Thyroid gland (tissue), 4 donors: ENCODE measurements at regions not wholly inside any gene's neighbourhood (a gene's known extent, or its start where the extent isn't known, plus 50 kb on each side); places are given as distances from the start of the nearest gene placed in this dataset.
"Not testable (repeated sequence)": the region's sequence is repeated elsewhere in the genome, so short reads cannot be mapped to it uniquely, and the experiment has no call there.

Source experiments
- DNase-seq, 2 donors: peaks; one replicate each; pipeline ENCODE4 v3.0.0-alpha.2; 2019
- H3K27ac ChIP-seq, 3 donors: fragments of 200-600 bp; sonication (generic); 1 replicate in 2 of 3; 2 replicates in 1 of 3; pipeline ENCODE4 v1.5.1; 2016 to 2019; ENCODE audit warnings: mild to moderate bottlenecking in 1 of 3, moderate library complexity in 1 of 3
- H3K27me3 ChIP-seq: fragments of 200-600 bp; sonication (generic); one replicate; pipeline ENCODE4 v1.5.1; 2019
- H3K36me3 ChIP-seq, 2 donors: fragments of 200-600 bp; sonication (generic); one replicate each; pipeline ENCODE4 v1.5.1; 2016 to 2019
- H3K4me1 ChIP-seq, 2 donors: fragments of 200-600 bp; sonication (generic); one replicate each; pipeline ENCODE4 v1.5.1; 2017 to 2019
- H3K4me3 ChIP-seq, 3 donors: fragments of 200-600 bp; sonication (generic); replicated peaks in 1 of 3; 1 replicate in 2 of 3; 2 replicates in 1 of 3; pipeline ENCODE4 v1.5.1; 2016; ENCODE audit warnings: mild to moderate bottlenecking in 1 of 3
- H3K9me3 ChIP-seq: fragments of 200-600 bp; sonication (generic); one replicate; pipeline ENCODE4 v1.5.1; 2017
- CTCF ChIP-seq, 6 experiments: fragments of 200-600 bp in 3 of 6; fragments of 450-650 bp in 3 of 6; sonication (generic) in 3 of 6; IDR thresholded peaks; one replicate each; pipeline ENCODE4 v1.5.1; 2016 to 2019; ENCODE audit warnings: antibody characterized with exemption in 6 of 6, mild to moderate bottlenecking in 2 of 6, inconsistent platforms in 1 of 6, moderate library complexity in 1 of 6
- POLR2A ChIP-seq, 2 donors: fragments of 450-650 bp; IDR thresholded peaks; one replicate each; pipeline ENCODE4 v1.6.1; 2017; ENCODE audit warnings: antibody characterized with exemption in 2 of 2, mild to moderate bottlenecking in 2 of 2, moderate library complexity in 1 of 2
- WGBS, 2 donors: methylation state at CpG; one replicate each; pipeline ENCODE4 v1.1.5; 2017; 5-methylcytosine and 5-hydroxymethylcytosine counted together
- intact Hi-C: fragments of 100-400 bp; cut with DNase I; formaldehyde crosslinking; loops from one replicate; pipeline ENCODE4 v1.15.1; 2023

- H3K4me3 ChIP-seq, result no peak overlapping the region
- no peaks in the 10 kb centered on the region for H3K9me3 ChIP-seq
- DNase-seq, result no peak
- H3K4me1 ChIP-seq, result no peaks in the 10 kb centered on the region
- no peak overlapping the region for H3K27ac ChIP-seq
- TF ChIP-seq CTCF (IDR thresholded peaks at IDR 0.05) (no peak), POLR2A (IDR thresholded peaks at IDR 0.05) (no peak)
- H3K27me3 ChIP-seq, result no peaks in the 10 kb centered on the region
- H3K36me3 ChIP-seq, result no peaks in the 10 kb centered on the region
- intact Hi-C loops, result no loop called here
Measured at GRCh38 chr3:102354818-102355515, 79.8 kb upstream of the ZPLD1 start.

- Histone ChIP-seq H3K4me3 (no peak overlapping the region), H3K4me1 (no peaks in the 10 kb centered on the region), H3K27ac (no peak overlapping the region), H3K9me3 (no peaks in the 10 kb centered on the region), H3K36me3 (no peaks in the 10 kb centered on the region), H3K27me3 (no peaks in the 10 kb centered on the region)
- intact Hi-C loops, result no loop called here
- no peak for DNase-seq
- TF ChIP-seq POLR2A (IDR thresholded peaks at IDR 0.05), result no peak
- no peak for TF ChIP-seq CTCF (IDR thresholded peaks at IDR 0.05)
- 79 to 86% methylated on average over 2 of the region's 2 CpGs for WGBS, 2 donors
Measured at GRCh38 chr3:102356506-102356905, 78.3 kb upstream of the ZPLD1 start.

GRCh38 chr3:102357313-102357712, 77.5 kb upstream of the ZPLD1 start:
- H3K4me3 ChIP-seq, H3K4me1 ChIP-seq, H3K27ac ChIP-seq, intact Hi-C loops, H3K27me3 ChIP-seq, DNase-seq, H3K9me3 ChIP-seq, H3K36me3 ChIP-seq: not testable (repeated sequence)
- 54 to 74% methylated on average over 9 of the region's 9 CpGs for WGBS, 2 donors

- H3K9me3 ChIP-seq, result no peaks in the 10 kb centered on the region
- 70 to 79% methylated on average over 1 of the region's 1 CpG for WGBS, 2 donors
- no peak for DNase-seq
- no peaks in the 10 kb centered on the region for H3K4me1 ChIP-seq
- no peak overlapping the region for H3K4me3 ChIP-seq
- no peak overlapping the region for H3K27ac ChIP-seq
- intact Hi-C loops, result no loop called here
- no peak for TF ChIP-seq POLR2A (IDR thresholded peaks at IDR 0.05)
- TF ChIP-seq CTCF (IDR thresholded peaks at IDR 0.05), result no peak
- no peaks in the 10 kb centered on the region for H3K36me3 ChIP-seq
- no peaks in the 10 kb centered on the region for H3K27me3 ChIP-seq
Measured at GRCh38 chr3:102360183-102360860, 74.5 kb upstream of the ZPLD1 start.

- no peaks in the 10 kb centered on the region for H3K27me3 ChIP-seq
- no peaks in the 10 kb centered on the region for H3K4me1 ChIP-seq
- intact Hi-C loops, result no loop called here
- WGBS, 2 donors, result 53 to 59% methylated on average over 3 of the region's 3 CpGs
- no peak overlapping the region for H3K27ac ChIP-seq
- H3K4me3 ChIP-seq, result no peak overlapping the region
- DNase-seq, result no peak
- no peak for TF ChIP-seq POLR2A (IDR thresholded peaks at IDR 0.05)
- TF ChIP-seq CTCF (IDR thresholded peaks at IDR 0.05), result no peak
- no peaks in the 10 kb centered on the region for H3K36me3 ChIP-seq
- no peaks in the 10 kb centered on the region for H3K9me3 ChIP-seq
Measured at GRCh38 chr3:102361101-102361500, 73.7 kb upstream of the ZPLD1 start.

- H3K4me3 ChIP-seq, H3K27ac ChIP-seq, H3K9me3 ChIP-seq, H3K27me3 ChIP-seq, H3K36me3 ChIP-seq, DNase-seq, H3K4me1 ChIP-seq, intact Hi-C loops: not testable (repeated sequence)
- WGBS, 2 donors, result 87 to 91% methylated on average over 1 of the region's 1 CpG
Measured at GRCh38 chr3:102366116-102366515, 68.7 kb upstream of the ZPLD1 start.
